GM12873 (cell line): ENCODE measurements at regions not wholly inside any gene's neighbourhood (a gene's known extent, or its start where the extent isn't known, plus 50 kb on each side); places are given as distances from the start of the nearest gene placed in this dataset.

Source experiments
- TF ChIP-seq, protein P1 (sequence below): IDR thresholded peaks from 2 replicates; pipeline ENCODE4 v1.5.1; 2012; ENCODE audit warnings: low read depth, mild to moderate bottlenecking, moderate library complexity, low read length, control low read depth; ENCODE audit not compliant: insufficient read depth; ENCODE audit errors: missing control alignments

DNA sequence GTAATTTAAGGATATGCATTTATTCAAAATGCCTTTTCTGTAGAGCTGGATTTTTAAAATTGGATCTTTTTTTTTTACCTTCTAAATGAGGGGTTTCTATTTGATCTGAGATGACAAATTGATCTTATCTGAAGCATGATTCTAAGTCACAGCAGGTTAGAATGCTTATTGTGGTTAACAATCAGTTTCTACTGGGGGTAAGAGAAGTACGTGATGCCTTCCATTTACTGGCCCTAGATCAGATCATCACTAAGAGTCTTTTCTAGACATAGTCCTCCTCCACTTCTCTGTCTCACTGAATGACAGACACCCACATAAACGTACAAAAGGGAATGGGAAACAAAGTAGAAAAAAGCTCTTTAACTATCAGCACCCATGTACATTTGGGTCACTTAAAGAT, 231.9 kb downstream of the DMAC1 start:
- TF ChIP-seq, protein P1, sequence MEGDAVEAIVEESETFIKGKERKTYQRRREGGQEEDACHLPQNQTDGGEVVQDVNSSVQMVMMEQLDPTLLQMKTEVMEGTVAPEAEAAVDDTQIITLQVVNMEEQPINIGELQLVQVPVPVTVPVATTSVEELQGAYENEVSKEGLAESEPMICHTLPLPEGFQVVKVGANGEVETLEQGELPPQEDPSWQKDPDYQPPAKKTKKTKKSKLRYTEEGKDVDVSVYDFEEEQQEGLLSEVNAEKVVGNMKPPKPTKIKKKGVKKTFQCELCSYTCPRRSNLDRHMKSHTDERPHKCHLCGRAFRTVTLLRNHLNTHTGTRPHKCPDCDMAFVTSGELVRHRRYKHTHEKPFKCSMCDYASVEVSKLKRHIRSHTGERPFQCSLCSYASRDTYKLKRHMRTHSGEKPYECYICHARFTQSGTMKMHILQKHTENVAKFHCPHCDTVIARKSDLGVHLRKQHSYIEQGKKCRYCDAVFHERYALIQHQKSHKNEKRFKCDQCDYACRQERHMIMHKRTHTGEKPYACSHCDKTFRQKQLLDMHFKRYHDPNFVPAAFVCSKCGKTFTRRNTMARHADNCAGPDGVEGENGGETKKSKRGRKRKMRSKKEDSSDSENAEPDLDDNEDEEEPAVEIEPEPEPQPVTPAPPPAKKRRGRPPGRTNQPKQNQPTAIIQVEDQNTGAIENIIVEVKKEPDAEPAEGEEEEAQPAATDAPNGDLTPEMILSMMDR, result no peak

DNA sequence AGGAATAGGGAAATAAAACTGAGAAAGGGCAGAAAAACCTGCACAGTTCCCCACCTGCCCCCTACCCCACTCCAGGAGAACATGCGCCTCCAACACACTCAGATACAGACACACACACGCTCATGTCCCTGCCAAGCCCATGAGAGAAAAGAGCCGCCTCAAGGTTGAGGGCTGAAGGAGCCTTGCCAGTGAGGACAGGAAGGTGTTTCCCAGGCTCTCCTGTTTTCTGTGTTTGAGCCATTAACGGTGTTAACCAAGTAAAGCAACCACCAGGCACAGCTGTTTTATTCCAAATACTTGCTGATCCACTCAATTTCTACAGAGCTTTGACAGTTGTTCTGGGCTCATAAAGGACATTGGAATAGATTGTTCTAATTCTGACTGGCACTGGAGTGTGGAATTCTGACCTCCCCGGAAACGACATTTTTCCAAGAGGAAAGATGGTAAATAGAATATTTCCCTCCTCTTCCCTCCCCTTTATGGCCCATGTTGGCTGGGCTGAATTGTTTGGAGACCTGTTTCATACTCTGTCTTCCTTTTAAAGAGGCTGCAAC, 238.0 kb downstream of the DMAC1 start:
- TF ChIP-seq, protein P1, result no peak

DNA sequence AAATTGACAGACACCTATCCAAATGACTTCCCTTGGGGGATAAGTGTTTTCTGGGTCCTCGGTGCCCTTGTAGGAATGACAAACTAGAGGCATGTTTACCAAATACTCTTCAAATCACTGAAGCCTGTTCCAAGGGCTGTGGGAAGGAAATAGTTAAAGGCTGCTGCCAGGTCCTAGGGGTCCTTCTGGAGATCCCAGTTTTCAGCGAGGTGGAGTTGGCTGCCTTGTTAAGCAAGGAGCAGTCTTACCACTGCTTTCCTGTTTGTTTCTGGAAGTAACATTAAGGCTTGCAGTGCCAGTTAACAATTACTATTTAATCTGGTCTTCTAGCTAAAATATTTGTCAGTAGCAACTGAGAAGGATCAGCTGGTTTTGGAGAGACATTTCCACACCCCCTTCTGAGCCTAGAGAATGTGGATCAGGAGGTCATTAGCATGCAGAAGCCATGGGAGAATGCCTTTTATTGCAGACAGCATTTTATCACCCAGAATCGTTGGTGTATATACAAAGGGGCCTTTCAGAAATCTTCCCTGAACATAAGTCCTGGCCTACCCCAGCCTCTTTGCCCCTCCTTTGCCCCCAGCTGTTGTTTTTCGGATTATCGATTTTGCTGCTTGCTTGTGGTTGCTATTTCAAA, 238.8 kb downstream of the DMAC1 start:
- TF ChIP-seq, protein P1, result no peak

DNA sequence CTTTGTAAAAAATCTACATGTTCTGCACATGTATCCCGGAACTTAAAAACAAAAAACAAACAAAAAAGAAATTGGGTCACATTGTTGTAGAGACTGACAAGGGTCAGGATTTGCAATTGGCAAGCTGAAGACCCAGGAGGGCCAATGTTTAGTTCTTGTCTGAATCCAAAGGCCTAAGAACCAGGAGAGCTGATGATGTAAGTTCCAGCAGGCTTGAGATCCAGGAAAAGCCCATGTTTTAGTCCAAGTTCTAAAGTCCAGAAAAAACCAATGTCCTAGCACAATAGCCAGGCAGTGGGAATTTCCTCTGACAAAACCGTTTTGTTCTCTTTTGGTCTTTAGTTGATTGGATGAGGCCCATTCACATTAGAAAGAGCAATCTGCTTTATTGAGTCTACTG, 244.9 kb downstream of the DMAC1 start:
- TF ChIP-seq, protein P1, result no peak

DNA sequence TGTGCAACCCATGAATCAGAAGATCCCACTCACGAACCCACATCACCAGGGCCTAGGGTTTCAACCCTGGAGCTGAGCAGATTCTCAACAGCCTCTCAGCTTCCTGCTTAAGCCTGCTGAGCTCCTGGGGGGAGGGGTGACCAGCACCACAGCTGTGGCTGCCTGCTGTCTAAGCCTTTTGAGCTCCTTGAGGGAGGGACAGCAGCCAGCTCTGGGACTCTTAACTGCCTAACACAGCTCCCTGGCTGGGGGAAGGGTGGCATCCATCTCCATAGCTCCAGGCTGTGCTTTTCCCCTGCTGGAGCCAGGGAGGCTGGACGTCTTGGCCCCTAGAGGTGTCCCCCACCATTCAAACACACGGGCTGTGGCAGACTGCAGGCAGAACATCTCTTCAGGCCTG, 250.3 kb downstream of the DMAC1 start:
- TF ChIP-seq, protein P1, result no peak

DNA sequence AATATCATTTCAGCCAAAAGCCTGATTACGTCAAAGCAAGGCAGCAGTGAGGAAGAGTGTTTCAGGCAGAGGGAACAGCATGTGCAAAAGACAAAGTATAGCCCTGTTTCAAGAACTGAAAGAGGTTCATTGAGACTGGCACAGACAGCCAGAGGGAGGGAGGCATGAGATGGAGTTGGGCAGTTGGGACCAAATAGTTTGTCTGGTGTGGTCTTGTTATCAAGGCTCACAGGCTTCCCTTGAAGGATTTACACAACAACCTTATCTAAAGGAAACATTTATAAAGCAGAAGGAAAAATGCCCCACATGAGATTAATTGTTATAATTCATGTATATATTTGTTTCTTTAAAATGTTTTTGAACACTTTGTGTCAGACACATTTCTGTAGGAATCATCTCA, 253.3 kb downstream of the DMAC1 start:
- TF ChIP-seq, protein P1, result no peak

DNA sequence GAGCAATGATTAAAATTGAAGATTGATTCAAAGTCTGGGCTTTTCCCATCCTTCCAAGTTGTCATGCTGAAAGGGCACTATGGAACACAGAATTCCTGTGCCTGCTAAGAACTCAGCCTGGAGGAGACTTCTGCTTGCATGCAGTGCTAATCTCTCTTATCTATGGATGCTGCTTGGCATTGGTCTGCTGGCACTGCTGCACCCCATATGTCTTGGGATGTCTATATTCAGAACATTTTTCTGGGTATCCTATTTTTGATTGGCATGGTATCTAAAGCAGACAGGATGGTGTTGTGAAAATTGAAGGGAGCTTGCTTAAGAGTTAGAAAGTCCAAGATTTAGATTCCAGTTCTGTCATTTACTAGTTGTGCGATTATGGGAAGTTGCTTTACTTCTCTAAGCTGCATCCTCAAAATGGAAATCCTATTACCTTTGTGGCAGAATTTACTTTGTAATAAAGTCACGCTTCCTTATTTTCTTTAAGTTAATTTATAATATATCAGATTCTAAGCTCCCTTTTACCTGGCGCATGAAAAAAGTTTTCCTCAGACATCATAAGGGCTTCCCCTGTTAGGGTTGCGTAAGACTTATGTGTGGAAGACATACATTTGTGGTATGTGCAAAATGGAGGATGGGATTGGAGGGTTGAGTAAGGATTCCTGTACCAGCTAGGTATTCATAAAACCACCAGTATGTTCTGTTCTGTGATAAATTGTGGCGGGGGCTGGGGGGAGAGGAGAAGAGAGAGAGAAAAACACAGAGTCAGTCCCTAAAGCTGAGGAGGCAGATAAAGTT, 254.0 kb downstream of the DMAC1 start:
- TF ChIP-seq, protein P1, result no peak
